COLO668 (cell line): ENCODE measurements at regions not wholly inside any gene's neighbourhood (a gene's known extent, or its start where the extent isn't known, plus 50 kb on each side); places are given as distances from the start of the nearest gene placed in this dataset.

Experiments
- DNase-seq: peaks from one replicate; lab custom pipeline; 2025; ENCODE audit not compliant: unreplicated experiment; lab: John Stamatoyannopoulos, UW

GRCh38 chr22:48093981-48094380 lies 1331.5 kb downstream of the TBC1D22A start:
- no peak for DNase-seq

- DNase-seq: no peak
These were observed 1330.4 kb downstream of the TBC1D22A start for GRCh38 chr22:48092866-48093265.

GRCh38 chr22:48091656-48092223 lies 1329.3 kb downstream of the TBC1D22A start:
- DNase-seq: no peak

DNA sequence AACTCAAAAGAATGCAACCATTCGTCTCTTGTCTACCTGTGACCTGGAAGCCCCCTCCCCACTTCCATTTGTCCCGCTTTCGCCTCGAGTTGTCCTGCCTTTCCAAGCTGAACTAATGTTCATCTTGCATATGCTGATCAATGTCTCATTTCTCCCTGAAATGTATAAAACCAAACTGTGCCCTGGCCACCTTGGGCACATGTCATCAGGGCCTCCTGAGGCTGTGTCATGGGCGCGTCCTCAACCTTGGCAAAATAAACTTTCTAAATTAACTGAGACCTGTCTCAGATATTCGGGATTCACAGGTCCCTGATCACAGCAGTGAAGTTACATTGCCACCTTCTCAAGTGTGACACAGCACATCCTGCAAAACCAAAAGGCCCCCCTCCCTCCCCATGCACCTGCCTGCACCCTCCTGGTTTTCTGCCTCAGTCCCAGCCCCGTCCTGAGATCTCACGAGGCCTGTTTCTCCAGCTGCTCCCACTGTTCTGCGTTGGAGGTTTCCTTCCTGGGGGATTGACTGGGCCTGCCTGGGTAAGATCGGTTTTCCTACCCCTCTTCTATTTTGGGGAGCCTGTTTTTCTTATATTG lies 1328.7 kb downstream of the TBC1D22A start:
- DNase-seq: no peak

DNA sequence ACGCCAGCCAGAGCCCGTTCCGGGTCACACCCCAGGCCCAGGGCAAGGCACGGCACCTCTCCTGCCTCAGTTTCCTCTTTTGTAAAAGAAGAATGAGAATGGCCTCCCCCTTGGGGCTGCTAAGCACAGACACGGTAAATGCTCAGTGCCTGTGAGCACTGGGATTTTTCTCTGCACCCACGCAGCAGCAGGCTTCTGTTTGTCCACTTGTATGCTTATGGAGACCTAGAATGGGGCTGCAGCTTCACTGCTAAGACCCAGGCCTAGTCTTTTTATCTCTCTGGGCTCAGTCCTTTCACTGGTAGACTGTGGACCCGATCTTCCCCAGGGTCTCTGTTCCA lies 1327.9 kb downstream of the TBC1D22A start:
- no peak for DNase-seq

DNA sequence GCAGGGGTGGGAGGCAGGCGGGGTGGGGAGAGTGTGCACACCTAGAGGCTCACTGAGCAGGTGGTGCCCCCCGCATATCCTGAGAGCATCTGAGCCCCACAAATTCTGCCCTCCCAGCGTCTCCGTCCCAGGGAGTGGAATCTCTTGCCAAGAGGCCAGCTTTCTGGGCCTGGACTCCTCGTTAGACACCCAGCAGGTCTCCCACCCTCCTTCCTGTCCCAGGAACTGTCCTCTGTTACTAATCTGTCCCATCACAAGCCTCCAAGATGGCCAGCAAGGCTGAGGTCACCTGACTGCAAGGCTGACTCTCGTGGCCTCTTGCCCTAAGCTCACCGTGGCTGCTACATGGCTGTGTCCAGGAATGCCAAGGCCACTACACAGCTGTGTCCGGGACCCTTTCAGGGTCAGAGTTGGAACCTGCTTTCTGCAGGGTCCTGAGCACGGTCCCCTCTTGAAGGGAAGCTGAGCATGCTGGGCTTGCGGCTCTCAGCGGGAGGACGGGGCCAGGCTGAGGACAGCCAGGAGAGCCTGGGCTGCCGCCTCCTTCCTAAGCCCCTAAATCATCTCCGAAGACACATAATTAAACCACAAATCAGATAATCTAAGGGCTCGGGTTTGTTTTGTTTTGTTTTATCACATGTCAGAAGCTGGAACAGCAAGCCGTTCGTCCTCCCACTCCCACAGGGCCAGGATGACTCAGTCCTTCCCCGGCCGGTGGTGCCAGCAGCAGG lies 1327.3 kb downstream of the TBC1D22A start:
- DNase-seq: no peak

- DNase-seq: no peak
These were observed 1326.6 kb downstream of the TBC1D22A start for GRCh38 chr22:48088926-48089536.

DNA sequence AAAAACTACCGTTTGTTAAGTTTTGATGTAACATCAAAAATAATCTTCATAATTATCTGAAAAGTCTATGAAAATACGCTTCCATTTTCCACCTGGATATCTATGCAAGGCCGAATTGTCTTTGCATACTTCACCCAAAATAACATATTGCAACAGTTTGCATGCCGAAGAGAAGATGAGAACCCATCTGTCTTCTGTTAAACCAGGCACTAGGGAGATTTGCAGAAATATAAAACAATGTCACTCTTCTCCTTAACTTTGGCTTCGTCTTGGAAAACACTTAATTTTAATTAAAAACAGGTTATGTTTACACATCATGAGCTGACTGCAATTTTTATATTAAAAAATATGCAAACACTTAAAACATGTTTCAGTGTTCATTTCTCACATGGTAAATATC lies 1325.8 kb downstream of the TBC1D22A start:
- DNase-seq: no peak

DNA sequence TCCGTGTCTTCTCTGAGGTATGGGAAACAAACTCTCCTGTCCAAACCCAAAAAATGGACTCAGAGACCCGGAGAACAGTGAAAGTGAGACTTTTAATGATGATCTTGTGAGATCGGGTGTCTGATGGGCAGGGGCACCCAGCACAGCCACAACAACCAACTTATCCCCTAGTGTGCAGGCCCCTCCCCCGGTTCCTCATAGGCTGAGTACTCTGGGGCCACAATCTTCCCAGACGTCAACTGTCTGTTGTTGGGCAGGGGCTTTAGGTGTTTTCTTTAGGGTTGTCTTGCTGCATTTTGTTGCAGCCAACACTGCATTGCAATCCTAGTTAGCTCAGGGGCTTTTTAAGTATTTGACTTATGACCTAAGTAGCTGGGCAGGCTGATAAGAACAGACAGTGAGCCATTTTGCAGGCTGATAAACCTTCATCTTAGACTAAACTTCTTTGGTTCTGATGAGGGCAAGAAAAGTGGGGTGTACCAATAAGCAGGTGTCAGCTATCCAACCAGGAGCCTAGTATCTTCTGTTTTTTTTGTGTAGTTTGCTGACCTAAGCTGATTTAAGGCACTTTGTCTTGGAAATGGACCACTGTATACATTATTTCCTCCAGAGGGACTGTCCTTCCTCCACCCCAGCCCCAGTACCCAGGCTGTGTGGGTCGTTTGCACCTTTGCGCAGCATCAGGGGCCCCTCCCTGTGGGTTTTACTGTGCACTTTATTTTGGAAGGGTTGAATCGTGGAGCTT lies 1323.6 kb downstream of the TBC1D22A start:
- DNase-seq: no peak

DNA sequence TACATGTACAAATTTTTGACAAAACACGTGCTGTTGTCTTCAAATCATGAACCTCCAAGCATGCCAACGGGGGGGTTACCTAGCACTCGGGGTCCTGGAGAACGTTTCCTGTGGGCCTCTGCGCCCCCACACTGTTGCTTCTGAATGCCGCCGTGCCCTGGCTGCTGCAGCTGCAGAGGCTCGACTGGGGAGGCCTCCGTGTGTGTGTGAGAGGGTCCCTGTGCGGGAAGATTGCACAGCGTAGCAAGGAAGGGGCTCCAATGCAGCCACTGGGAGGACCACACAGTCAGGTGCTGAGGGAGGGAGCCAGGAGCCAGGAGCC lies 1322.2 kb downstream of the TBC1D22A start:
- DNase-seq: no peak

GRCh38 chr22:48084041-48084728 lies 1321.7 kb downstream of the TBC1D22A start:
- no peak for DNase-seq

DNA sequence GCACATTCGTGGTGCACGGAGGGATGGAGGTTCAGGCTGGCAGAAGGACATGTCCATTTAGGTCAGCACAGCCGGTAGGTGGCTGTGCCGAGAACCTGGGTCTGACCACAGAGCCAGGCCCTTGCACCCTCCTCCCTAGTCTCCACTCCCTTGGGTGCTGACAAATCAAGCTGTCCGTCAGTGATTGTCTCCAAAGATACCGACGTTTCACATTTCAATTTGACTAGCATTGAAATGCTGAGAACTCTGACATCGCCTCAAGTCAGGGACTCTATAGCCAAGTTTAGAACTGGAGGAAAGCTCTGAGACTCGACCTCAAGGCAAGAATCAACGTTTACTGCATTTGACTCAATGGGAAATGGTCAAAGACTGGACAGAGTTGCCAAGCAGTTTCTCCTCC lies 1321.1 kb downstream of the TBC1D22A start:
- no peak for DNase-seq

DNA sequence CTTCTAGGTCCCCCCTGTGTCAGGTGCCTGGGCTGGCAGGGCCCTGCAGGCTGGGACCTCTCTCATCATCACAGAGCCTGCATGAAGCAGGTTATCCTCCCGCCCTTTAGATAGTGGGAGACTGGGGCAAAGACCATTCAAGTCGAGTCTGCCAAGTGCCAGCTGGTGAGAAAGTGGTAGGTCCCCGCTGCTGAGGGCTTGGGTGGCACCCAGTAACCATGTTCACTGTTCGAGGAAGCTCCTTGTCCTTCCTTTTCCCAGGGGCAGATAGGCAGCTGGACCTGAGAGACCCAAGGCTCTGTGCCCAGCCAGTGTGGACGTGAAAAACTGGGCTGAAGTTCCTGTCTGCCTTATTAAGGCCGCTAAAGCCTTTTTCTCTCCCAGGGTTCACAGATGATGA lies 1319.8 kb downstream of the TBC1D22A start:
- DNase-seq: no peak

DNA sequence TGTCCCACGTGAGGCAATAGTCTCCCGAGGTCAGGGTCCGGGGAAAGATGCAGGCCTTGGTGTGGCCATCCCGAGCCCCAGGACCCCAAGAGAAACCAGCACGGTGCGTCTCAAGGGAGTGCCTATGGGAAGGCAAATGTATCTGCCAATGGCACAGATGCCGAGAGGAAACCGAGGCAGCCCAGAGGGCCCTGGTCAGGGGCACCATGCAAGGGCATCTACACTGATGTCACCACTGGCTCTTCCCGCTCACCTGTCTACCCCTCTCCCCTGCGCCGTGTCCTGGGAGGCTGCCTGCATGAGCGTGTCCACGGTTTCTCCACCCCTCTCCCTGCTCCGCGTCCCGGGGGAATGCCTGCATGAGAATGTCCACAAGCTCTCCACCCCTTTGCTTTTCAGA lies 1318.8 kb downstream of the TBC1D22A start:
- DNase-seq: no peak

GRCh38 chr22:48080316-48081165 lies 1318.1 kb downstream of the TBC1D22A start:
- DNase-seq: no peak

DNA sequence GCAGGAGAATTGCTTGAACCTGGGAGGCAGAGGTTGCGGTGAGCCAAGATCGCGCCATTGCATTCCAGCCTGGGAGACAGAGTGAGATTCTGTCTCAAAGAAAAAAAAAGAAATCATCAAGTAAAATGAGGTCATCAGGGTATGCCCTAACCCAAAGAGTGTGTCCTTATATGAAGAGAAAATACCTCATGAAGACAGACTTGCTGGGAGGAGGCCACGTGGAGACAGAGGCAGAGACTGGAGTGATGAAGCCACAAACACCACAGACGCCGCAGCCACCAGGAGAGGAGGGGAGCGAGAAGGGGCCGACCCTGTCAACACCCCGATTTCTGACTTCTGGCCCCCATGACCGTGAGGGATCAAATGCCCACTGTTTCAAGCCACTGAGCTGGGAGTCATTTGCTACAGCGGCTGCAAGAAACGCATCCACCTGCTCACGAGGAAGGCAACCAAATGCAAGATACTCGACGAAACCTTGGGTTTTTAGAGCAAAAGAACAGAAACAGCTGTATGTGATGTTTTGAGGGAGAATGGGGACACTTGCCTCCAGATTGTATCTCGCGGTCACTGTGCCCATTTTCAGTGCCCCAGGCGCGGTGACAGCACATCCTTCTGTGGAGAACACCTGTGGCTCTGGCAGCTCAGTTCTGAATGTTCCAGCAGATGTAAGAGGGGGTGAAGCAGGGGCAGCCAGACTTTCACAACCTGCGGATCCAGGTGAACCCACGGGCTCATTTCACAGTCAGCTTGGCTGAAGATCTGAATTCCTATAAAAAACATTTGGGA lies 1317.2 kb downstream of the TBC1D22A start:
- no peak for DNase-seq

GRCh38 chr22:48078825-48079224 lies 1316.4 kb downstream of the TBC1D22A start:
- no peak for DNase-seq

DNA sequence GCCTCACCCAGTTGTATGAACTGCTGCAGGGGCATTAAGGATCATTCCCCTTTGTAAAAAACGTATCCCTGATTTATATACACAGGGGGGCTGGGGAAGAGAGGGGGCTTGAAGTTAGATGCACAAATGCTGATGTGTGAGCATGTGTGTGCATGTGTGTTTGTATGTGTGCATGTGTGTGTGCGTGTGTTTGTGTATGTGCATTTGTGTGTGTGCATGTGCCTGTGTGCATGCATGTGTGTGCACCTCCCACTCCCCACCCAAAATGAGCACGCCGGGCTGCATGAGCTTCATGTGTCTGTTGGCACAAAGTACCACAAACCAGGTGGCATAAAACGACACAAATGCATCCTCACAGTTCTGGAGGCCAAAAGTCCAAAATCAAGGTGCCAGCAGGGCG lies 1315.2 kb downstream of the TBC1D22A start:
- DNase-seq: no peak

DNA sequence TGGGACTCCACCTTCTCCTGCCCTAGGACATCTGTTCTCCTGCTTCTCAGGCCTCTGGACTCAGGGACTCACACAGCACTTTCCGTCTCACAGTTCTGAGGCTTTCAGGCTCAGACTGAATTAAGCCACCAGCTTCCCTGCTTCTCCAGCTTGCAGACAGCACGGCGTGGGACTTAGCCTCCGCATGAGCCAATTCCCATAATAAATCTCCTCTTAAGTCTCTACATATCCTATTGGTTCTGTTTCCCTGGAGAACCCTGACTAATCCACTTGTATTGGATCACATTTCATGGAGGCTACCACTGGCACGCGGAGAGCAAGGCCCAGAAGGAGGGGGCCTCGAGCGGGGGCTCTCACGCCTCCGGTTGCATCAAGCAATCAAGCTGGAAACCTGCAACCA lies 1313.6 kb downstream of the TBC1D22A start:
- DNase-seq: no peak
